ENCODE measurements at regions not wholly inside any gene's neighbourhood (a gene's known extent, or its start where the extent isn't known, plus 50 kb on each side); places are given as distances from the start of the nearest gene placed in this dataset.

DNA sequence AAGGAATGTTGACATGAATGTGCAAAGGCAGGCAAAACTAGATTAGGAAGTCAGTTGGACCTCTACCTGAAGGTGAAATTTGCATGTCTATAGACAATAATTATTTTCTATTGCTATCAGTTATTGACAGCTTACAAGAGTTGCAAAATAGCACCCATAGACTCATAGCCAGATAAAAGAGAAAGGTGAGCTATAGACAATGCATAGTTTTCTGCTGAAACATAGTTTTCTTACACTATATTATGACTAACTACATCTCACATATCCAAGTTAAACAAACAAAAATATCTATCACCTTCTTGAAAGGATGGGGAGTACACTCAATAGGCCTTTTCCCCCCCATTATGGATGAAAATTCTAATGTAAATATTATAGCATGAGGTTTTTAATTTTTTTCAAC lies 305.0 kb downstream of the PTH2R start:
- H3K23me2 ChIP-seq (ENCODE audit: low read depth, low read length): no peaks in the 10 kb centered on the region
- no peak overlapping the region for H2BK20ac ChIP-seq (ENCODE audit: low read length)
- no peak overlapping the region for H2BK15ac ChIP-seq (ENCODE audit: low read length)
- no peak overlapping the region for H3K27ac ChIP-seq (ENCODE audit: low read depth, low read length)
- DNase-seq (ENCODE audit: low read depth in 1 of 2, low spot score in 2 of 2): no peak
- no peak overlapping the region for H2BK12ac ChIP-seq (ENCODE audit: low read depth, low read length)
- no peak for FAIRE-seq
- no peak overlapping the region for H3K56ac ChIP-seq (replicated peaks; ENCODE audit: insufficient read length, low read depth, low read length)
- no peak overlapping the region for H4K5ac ChIP-seq (ENCODE audit: insufficient read length, low read depth, low read length)
- H3K27me3 ChIP-seq (replicated peaks in 1 of 4; ENCODE audit: control insufficient read depth in 3 of 4, extremely low read depth in 1 of 4, insufficient read depth in 3 of 4, low read length in 3 of 4): peaks cover 0 to 2% (median 0%) of the 10 kb centered on the region in 4 experiments; a peak in 1 of 7 replicates
- no peaks in the 10 kb centered on the region for H3K4me1 ChIP-seq (replicated peaks in 1 of 4; ENCODE audit: control insufficient read depth in 3 of 4, insufficient read depth in 4 of 4, low read length in 3 of 4)
- H3K79me1 ChIP-seq (ENCODE audit: low read depth, low read length): no peaks in the 10 kb centered on the region
- H4K91ac ChIP-seq (replicated peaks; ENCODE audit: insufficient read length, low read length): no peak overlapping the region
- no peak overlapping the region for H2AK5ac ChIP-seq (ENCODE audit: low read depth, low read length)
- no peak overlapping the region for H3K23ac ChIP-seq (ENCODE audit: insufficient read length)
- H2BK5ac ChIP-seq (ENCODE audit: low read depth, low read length): no peak overlapping the region
- no peaks in the 10 kb centered on the region for H4K20me1 ChIP-seq (replicated peaks in 1 of 2; ENCODE audit: control insufficient read depth in 1 of 2, insufficient read depth in 2 of 2, low read length in 2 of 2)
- H3K4me3 ChIP-seq (ENCODE audit: extremely low read depth in 1 of 4, insufficient read depth in 2 of 4, low read depth in 3 of 4, low read length in 4 of 4): no peak overlapping the region
- TF ChIP-seq HDAC6 (IDR thresholded peaks at IDR 0.05; ENCODE audit: low read depth, low read length) (no peak), RXRA (IDR thresholded peaks at IDR 0.05; ENCODE audit: insufficient read depth, low read depth, low read length) (no peak)
- H3K18ac ChIP-seq (ENCODE audit: extremely low read depth, low read length): no peak overlapping the region
- H2AFZ ChIP-seq (ENCODE audit: low read length): no peak overlapping the region
- CTCF ChIA-PET (ENCODE audit: partially characterized antibody): no interaction called here
- no peak overlapping the region for H3K4me2 ChIP-seq (ENCODE audit: insufficient read depth in 1 of 2, low read depth in 2 of 2, low read length in 2 of 2)
- POLR2A ChIA-PET (ENCODE audit: partially characterized antibody): no interaction called here
- H3K4ac ChIP-seq (replicated peaks; ENCODE audit: insufficient read length, low read depth, low read length): no peak overlapping the region
- H3K14ac ChIP-seq (ENCODE audit: insufficient read length): no peak overlapping the region
- no peaks in the 10 kb centered on the region for H3K79me2 ChIP-seq (ENCODE audit: control insufficient read depth in 1 of 2, insufficient read depth in 2 of 2, low read length in 2 of 2)
- H4K8ac ChIP-seq (ENCODE audit: extremely low read depth, insufficient read depth, low read length): no peak overlapping the region
- no peaks in the 10 kb centered on the region for H3K9me3 ChIP-seq (ENCODE audit: insufficient read depth in 2 of 2, low read depth in 1 of 2, low read length in 1 of 2)
- H3K36me3 ChIP-seq (ENCODE audit: control insufficient read depth in 2 of 4, insufficient read depth in 4 of 4, low read length in 3 of 4): no peaks in the 10 kb centered on the region
- no peak overlapping the region for H3K9ac ChIP-seq (replicated peaks in 1 of 4; ENCODE audit: extremely low read depth in 1 of 4, low read depth in 3 of 4, low read length in 3 of 4)
- no peak overlapping the region for H2BK120ac ChIP-seq (replicated peaks; ENCODE audit: low read depth, low read length)
